Heart right ventricle (tissue), 16 donors: ENCODE measurements at regions not wholly inside any gene's neighbourhood (a gene's known extent, or its start where the extent isn't known, plus 50 kb on each side); places are given as distances from the start of the nearest gene placed in this dataset.
A peak's percentile ranks its signal among the peaks of the same experiment; 100 is the strongest.

Experiments used
- ATAC-seq, 8 donors: fragments of 200-7000 bp; cut with Tn5 transposase; one replicate each; pipeline ENCODE4 v1.9.1; 2020; ENCODE audit warnings: mild to moderate bottlenecking in 8 of 8, moderate library complexity in 8 of 8, moderate number of reproducible peaks in 1 of 8
- DNase-seq, 2 donors: peaks; one replicate each; pipeline ENCODE4 v3.0.0-alpha.2; 2020
- H3K27ac ChIP-seq, 10 donors: fragments of 200-600 bp; sonication (generic) in 2 of 10; one replicate each; pipeline versions ENCODE4 v1.5.0 to v1.8.0; 2020 to 2022; ENCODE audit warnings: mild to moderate bottlenecking in 3 of 10
- H3K27me3 ChIP-seq, 7 donors: fragments of 200-600 bp; one replicate each; pipeline ENCODE4 v1.8.0; 2021 to 2022; ENCODE audit warnings: mild to moderate bottlenecking in 2 of 7
- H3K36me3 ChIP-seq, 9 donors: fragments of 200-600 bp; sonication (generic) in 1 of 9; one replicate each; pipeline versions ENCODE4 v1.5.0 to v1.8.0; 2020 to 2022; ENCODE audit warnings: mild to moderate bottlenecking in 2 of 9
- H3K4me1 ChIP-seq, 9 donors: fragments of 200-600 bp; sonication (generic) in 1 of 9; one replicate each; pipeline versions ENCODE4 v1.5.0 to v1.8.0; 2020 to 2022; ENCODE audit warnings: mild to moderate bottlenecking in 4 of 9
- H3K4me3 ChIP-seq, 10 donors: fragments of 200-600 bp; sonication (generic) in 2 of 10; one replicate each; pipeline versions ENCODE4 v1.5.0 to v1.8.0; 2020 to 2022; ENCODE audit warnings: mild to moderate bottlenecking in 7 of 10, moderate library complexity in 2 of 10
- H3K9me3 ChIP-seq, 11 donors: fragments of 200-600 bp in 10 of 11; sonication (generic) in 2 of 11; one replicate each; pipeline versions ENCODE4 v1.5.0 to v1.8.0; 2013 to 2022; ENCODE audit warnings: mild to moderate bottlenecking in 2 of 11, control low read depth in 1 of 11, moderate library complexity in 1 of 11
- WGBS, 2 donors: extraction: QIAGEN DNeasy Blood & Tissue Kit; methylation state at CpG; one replicate each; pipeline ENCODE4 v1.1.7; 2013; ENCODE audit warnings: inconsistent platforms in 1 of 2; 5-methylcytosine and 5-hydroxymethylcytosine counted together
- intact Hi-C, 10 donors: fragments of 100-400 bp; cut with DNase I; formaldehyde crosslinking; loops; one replicate each; pipeline versions ENCODE4 v1.11.1 to v1.14.2; 2022
- TF ChIP-seq, protein P1 (sequence below), 9 donors: fragments of 200-600 bp; sonication (generic) in 2 of 9; IDR thresholded peaks; one replicate each; pipeline versions ENCODE4 v1.5.0 to v1.8.0; 2021 to 2022; ENCODE audit warnings: antibody characterized with exemption in 9 of 9, mild to moderate bottlenecking in 5 of 9, moderate library complexity in 1 of 9
- donor health status: Arrhythmogenic right ventricular cardiomyopathy.
- donor health status: ischemic (EF 13 %, LVEDD 7.1; RV severe dilation, severe dysfunction).
- donor health status: healthy with polysubstance abuse.
- donor health status: DM: no; HTN: yes; CAD: no.
- donor health status: DM: no; HTN: no; CAD: no.
- donor health status: ischemic (EF 25% LVEDD 6.9; RV normal size, moderate dysfunction).
- donor health status: ischemic (EF 25% LVEDD 5.7; RV mildly dilated, moderate dysfunction).
- donor health status: healthy.
- donor health status: DM: yes; HTN: yes; CAD: no.
- donor health status: Ischemic cardiomyopathy.
- donor health status: ischemic (EF 35%, LVEDD 5.7; RV mildly dilated, moderate dysfunction).
- donor health status: nonischemic (EF 11% LVEDD 7.7; RV severe dilation, severe dysfunction).
- donor health status: DM: yes; HTN: yes; CAD: no.
- donor health status: PGD.
- donor health status: ischemic (EF 29% LVEDD 5.4; RV normal size, mild dysfunction).
- donor health status: nonischemic (EF 23%, LVEDD 6.1; RV moderate dilation, normal function).

DNA sequence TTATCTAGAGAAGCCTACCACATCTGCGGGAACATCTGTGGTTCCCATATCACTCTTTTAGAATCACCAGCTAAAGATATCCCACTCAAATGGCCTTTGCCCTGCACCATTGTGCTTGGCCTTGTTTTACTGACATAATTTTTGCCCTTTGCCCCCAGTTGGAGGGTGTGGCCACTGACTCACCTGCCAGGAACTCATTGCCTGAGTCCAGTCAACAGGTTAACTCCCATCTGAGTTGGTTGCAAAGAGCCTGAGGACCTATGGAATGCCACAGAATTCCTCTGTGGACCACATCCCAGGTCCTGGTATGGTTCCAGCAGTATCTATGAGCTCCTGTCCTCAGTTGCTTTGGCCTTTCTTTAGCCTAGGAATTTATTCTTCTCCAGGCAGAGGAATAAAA, 55.7 kb upstream of the PTGR2 start:
- no peak overlapping the region for H3K27ac ChIP-seq
- DNase-seq (no peak), ATAC-seq (no peak)
- H3K4me3 ChIP-seq, result no peak overlapping the region
- peaks cover 0 to 2% (median 0%) of the 10 kb centered on the region in 9 donors for H3K36me3 ChIP-seq
- no peaks in the 10 kb centered on the region for H3K27me3 ChIP-seq
- intact Hi-C loops, result no loop called here
- peaks cover 1 to 25% (median 11%) of the 10 kb centered on the region in 9 donors for H3K4me1 ChIP-seq
- TF ChIP-seq, protein P1, sequence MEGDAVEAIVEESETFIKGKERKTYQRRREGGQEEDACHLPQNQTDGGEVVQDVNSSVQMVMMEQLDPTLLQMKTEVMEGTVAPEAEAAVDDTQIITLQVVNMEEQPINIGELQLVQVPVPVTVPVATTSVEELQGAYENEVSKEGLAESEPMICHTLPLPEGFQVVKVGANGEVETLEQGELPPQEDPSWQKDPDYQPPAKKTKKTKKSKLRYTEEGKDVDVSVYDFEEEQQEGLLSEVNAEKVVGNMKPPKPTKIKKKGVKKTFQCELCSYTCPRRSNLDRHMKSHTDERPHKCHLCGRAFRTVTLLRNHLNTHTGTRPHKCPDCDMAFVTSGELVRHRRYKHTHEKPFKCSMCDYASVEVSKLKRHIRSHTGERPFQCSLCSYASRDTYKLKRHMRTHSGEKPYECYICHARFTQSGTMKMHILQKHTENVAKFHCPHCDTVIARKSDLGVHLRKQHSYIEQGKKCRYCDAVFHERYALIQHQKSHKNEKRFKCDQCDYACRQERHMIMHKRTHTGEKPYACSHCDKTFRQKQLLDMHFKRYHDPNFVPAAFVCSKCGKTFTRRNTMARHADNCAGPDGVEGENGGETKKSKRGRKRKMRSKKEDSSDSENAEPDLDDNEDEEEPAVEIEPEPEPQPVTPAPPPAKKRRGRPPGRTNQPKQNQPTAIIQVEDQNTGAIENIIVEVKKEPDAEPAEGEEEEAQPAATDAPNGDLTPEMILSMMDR (IDR thresholded peaks at IDR 0.05), result no peak
- H3K9me3 ChIP-seq, result no peaks in the 10 kb centered on the region
- WGBS, 2 donors, result 92% methylated on average over 1 of the region's 1 CpG

DNA sequence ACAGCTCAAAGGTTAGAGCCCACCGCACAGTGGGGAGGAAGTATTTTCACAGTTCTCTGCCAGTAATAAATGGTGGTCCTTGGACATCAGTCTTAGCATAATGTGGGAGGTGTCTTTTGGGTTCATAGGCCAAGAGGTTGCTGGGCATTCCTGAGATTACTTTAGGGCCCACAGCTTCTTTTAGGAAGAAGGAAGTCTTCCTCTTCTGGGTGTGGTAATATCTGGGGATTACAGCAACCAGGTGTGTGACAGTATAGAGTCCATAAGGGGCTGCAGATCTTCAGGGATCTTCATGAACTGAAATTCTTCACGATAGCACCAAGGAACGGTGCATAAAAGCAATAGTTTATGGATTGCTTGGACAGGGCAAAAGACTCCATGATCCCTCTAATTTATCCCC, 56.2 kb upstream of the PTGR2 start:
- Histone ChIP-seq H3K4me3 (no peak overlapping the region), H3K9me3 (no peaks in the 10 kb centered on the region), H3K27me3 (no peaks in the 10 kb centered on the region), H3K27ac (peak overlapping the region in 7 of 10 donors; percentile 41 to 76 (median 53)), H3K36me3 (no peaks in the 10 kb centered on the region), H3K4me1 (peaks cover 6 to 30% (median 16%) of the 10 kb centered on the region in 9 donors)
- TF ChIP-seq, protein P1 (IDR thresholded peaks at IDR 0.05), result no peak
- intact Hi-C loops, result no loop called here
- ATAC-seq (no peak), DNase-seq (no peak)
- 93% methylated on average over 3 of the region's 3 CpGs for WGBS, 2 donors

DNA sequence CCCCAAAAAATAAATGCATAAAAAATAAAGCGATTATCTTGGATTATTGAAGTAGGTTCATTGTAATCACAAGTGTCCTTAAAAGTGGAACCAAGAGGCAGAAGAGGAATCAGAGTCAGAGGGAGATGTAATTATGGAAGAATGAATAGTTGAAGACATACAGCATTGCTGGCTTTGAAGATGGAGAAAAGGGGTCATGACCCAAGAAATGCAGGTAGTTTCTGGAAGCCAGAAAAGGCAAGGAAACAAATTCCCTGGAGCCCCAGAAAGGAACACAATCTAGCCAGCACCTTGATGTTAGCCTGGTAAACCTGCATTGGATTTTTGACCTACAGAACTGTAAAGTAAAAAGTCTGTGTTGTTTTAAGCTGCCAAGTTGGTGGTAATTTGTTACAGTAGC, 57.5 kb upstream of the PTGR2 start:
- ATAC-seq, result no peak
- Histone ChIP-seq H3K27me3 (no peaks in the 10 kb centered on the region), H3K9me3 (no peaks in the 10 kb centered on the region), H3K4me1 (peaks cover 13 to 43% (median 30%) of the 10 kb centered on the region in 9 donors), H3K36me3 (no peaks in the 10 kb centered on the region), H3K27ac (peak overlapping the region in 6 of 10 donors; percentile 41 to 60 (median 54)), H3K4me3 (no peak overlapping the region)
- TF ChIP-seq, protein P1 (IDR thresholded peaks at IDR 0.05), result no peak
- 87 to 92% methylated on average over 1 of the region's 1 CpG for WGBS, 2 donors
- DNase-seq, result no peak
- intact Hi-C loops, result no loop called here

DNA sequence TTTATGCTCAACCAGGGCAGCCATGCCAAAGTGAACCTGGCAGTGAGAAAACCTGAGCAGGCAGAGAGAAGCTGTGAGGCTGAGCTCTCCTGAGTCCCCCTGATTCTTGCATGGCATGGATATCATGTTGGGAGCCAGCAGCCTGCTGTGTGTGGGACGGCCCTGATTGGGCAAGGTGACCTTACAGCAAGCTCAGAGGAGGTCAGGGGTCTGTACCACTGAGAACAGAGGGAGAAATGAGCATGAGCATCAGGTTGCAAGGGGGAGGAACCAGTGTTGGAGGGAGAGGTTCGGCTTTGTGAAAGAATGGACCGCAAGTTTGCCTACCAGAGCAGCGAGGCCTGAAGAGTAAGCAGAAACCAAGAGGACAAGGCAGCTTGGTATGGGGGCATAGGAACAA, 59.1 kb upstream of the PTGR2 start:
- H3K36me3 ChIP-seq, result no peaks in the 10 kb centered on the region
- WGBS, 2 donors, result 94 to 98% methylated on average over 4 of the region's 4 CpGs
- ATAC-seq, result no peak
- H3K9me3 ChIP-seq, result no peaks in the 10 kb centered on the region
- H3K4me1 ChIP-seq, result peaks cover 17 to 59% (median 42%) of the 10 kb centered on the region in 9 donors
- no peak overlapping the region for H3K4me3 ChIP-seq
- DNase-seq, result no peak
- no peaks in the 10 kb centered on the region for H3K27me3 ChIP-seq
- TF ChIP-seq, protein P1 (IDR thresholded peaks at IDR 0.05), result no peak
- intact Hi-C loops, result no loop called here
- H3K27ac ChIP-seq, result no peak overlapping the region
